GM23338 (cell line): ENCODE measurements at regions not wholly inside any gene's neighbourhood (a gene's known extent, or its start where the extent isn't known, plus 50 kb on each side); places are given as distances from the start of the nearest gene placed in this dataset.
A peak's percentile ranks its signal among the peaks of the same experiment; 100 is the strongest.

Source experiments
- ATAC-seq: fragments of 200-7000 bp; cut with Tn5 transposase; 3 replicates; pipeline ENCODE4 v1.9.1; 2020
- DNase-seq: peaks from one replicate; pipeline ENCODE4 v3.0.0-alpha.2; 2015; ENCODE audit warnings: low spot score
- H2AFZ ChIP-seq: fragments of 200-600 bp; sonication (generic); 2 replicates; pipeline ENCODE4 v1.8.0; 2016; ENCODE audit warnings: antibody characterized with exemption, mild to moderate bottlenecking, moderate library complexity
- H3F3A ChIP-seq: fragments of 200-600 bp; sonication (generic); replicated peaks from 2 replicates; pipeline ENCODE4 v1.8.0; 2017; ENCODE audit warnings: antibody characterized with exemption, mixed run types, low read depth
- H3K27ac ChIP-seq: fragments of 200-600 bp; sonication (generic); 2 replicates; pipeline ENCODE4 v1.6.1; 2016; ENCODE audit warnings: low read depth
- H3K27me3 ChIP-seq: fragments of 200-600 bp; sonication (generic); 2 replicates; pipeline ENCODE4 v1.8.0; 2016; ENCODE audit warnings: mild to moderate bottlenecking, mixed run types, moderate library complexity; ENCODE audit not compliant: insufficient read depth
- H3K36me3 ChIP-seq: fragments of 200-600 bp; sonication (generic); 2 replicates; pipeline ENCODE4 v1.8.0; 2016; ENCODE audit warnings: mild to moderate bottlenecking; ENCODE audit not compliant: insufficient read depth
- H3K4me1 ChIP-seq: fragments of 200-600 bp; sonication (generic); 2 replicates; pipeline ENCODE4 v1.8.0; 2016; ENCODE audit warnings: mild to moderate bottlenecking, moderate library complexity; ENCODE audit not compliant: insufficient read depth
- H3K4me2 ChIP-seq: fragments of 200-600 bp; sonication (generic); 2 replicates; pipeline ENCODE4 v1.7.1; 2017; ENCODE audit warnings: mixed run types
- H3K4me3 ChIP-seq: fragments of 200-600 bp; sonication (generic); 2 replicates; pipeline ENCODE4 v1.6.1; 2016; ENCODE audit warnings: mixed run types
- H3K79me2 ChIP-seq: fragments of 200-600 bp; sonication (generic); replicated peaks from 2 replicates; pipeline ENCODE4 v1.8.0; 2017; ENCODE audit warnings: mild to moderate bottlenecking; ENCODE audit not compliant: insufficient read depth
- H3K9me2 ChIP-seq: fragments of 200-600 bp; sonication (generic); 2 replicates; pipeline ENCODE4 v1.8.0; 2017; ENCODE audit not compliant: insufficient read depth
- H4K20me1 ChIP-seq: fragments of 200-600 bp; sonication (generic); replicated peaks from 2 replicates; pipeline ENCODE4 v1.8.0; 2017; ENCODE audit warnings: mild to moderate bottlenecking; ENCODE audit not compliant: insufficient read depth
- H3K27ac Mint-ChIP-seq: 2 replicates; pipeline ENCODE4 v1.8.0; 2020; ENCODE audit warnings: inconsistent platforms, mild to moderate bottlenecking, moderate library complexity, mixed read lengths
- H3K27me3 Mint-ChIP-seq: 3 replicates; pipeline ENCODE4 v1.8.0; 2022; ENCODE audit warnings: low read depth, mild to moderate bottlenecking, moderate library complexity, mixed read lengths, inconsistent platforms; ENCODE audit not compliant: insufficient read depth, poor library complexity
- H3K36me3 Mint-ChIP-seq: 3 replicates; pipeline ENCODE4 v1.8.0; 2021; ENCODE audit warnings: low read depth, mild to moderate bottlenecking, inconsistent platforms, moderate library complexity, mixed read lengths
- H3K4me1 Mint-ChIP-seq: 3 replicates; pipeline ENCODE4 v1.8.0; 2020; ENCODE audit warnings: mild to moderate bottlenecking, inconsistent platforms, mixed read lengths
- H3K4me3 Mint-ChIP-seq: 3 replicates; pipeline ENCODE4 v1.8.0; 2021; ENCODE audit warnings: moderate library complexity, mild to moderate bottlenecking, inconsistent platforms, mixed read lengths
- H3K9me3 Mint-ChIP-seq: 3 replicates; pipeline ENCODE4 v1.8.0; 2020; ENCODE audit warnings: moderate library complexity, mild to moderate bottlenecking, inconsistent platforms, mixed read lengths
- CREB1 ChIP-seq: fragments of 250-450 bp; sonication (Bioruptor Pico); IDR thresholded peaks from 2 replicates; pipeline ENCODE4 v1.5.0; 2020; ENCODE audit warnings: low read depth, mild to moderate bottlenecking, moderate library complexity
- CTCF ChIP-seq, 2 experiments: fragments of 200-600 bp in 1 of 2; sonication (generic) in 1 of 2; conservative IDR thresholded peaks; 2 replicates each; pipeline versions ENCODE4 v1.5.1 to v1.6.1; 2016 to 2017; ENCODE audit warnings: antibody characterized with exemption in 2 of 2, low read depth in 2 of 2, mild to moderate bottlenecking in 2 of 2, moderate library complexity in 1 of 2
- ETS1 ChIP-seq: IDR thresholded peaks from 2 replicates; pipeline ENCODE4 v1.6.1; 2016; ENCODE audit warnings: antibody characterized with exemption
- EZH2 ChIP-seq: fragments of 200-600 bp; sonication (generic); IDR thresholded peaks from one replicate; pipeline ENCODE4 v1.8.0; 2017; ENCODE audit warnings: antibody characterized with exemption, mild to moderate bottlenecking, low read depth; ENCODE audit not compliant: unreplicated experiment
- EZH2phosphoT487 ChIP-seq: fragments of 200-600 bp; sonication (generic); IDR thresholded peaks from one replicate; pipeline ENCODE4 v1.8.1; 2018; ENCODE audit warnings: antibody characterized with exemption; ENCODE audit not compliant: unreplicated experiment
- JUNB ChIP-seq: IDR thresholded peaks from one replicate; pipeline ENCODE4 v1.6.1; 2016; ENCODE audit warnings: antibody characterized with exemption; ENCODE audit not compliant: unreplicated experiment
- NANOG ChIP-seq: IDR thresholded peaks from 2 replicates; pipeline ENCODE4 v1.6.1; 2016; ENCODE audit warnings: antibody characterized with exemption, borderline replicate concordance
- POLR2AphosphoS5 ChIP-seq: IDR thresholded peaks from 2 replicates; pipeline ENCODE4 v1.6.1; 2016; ENCODE audit warnings: antibody characterized with exemption, low read depth
- REST ChIP-seq: IDR thresholded peaks from one replicate; pipeline ENCODE4 v1.6.1; 2018; ENCODE audit warnings: antibody characterized with exemption; ENCODE audit not compliant: unreplicated experiment
- STAT1 ChIP-seq: IDR thresholded peaks from one replicate; pipeline ENCODE4 v1.6.1; 2016; ENCODE audit warnings: antibody characterized with exemption; ENCODE audit not compliant: unreplicated experiment
- ZNF114 ChIP-seq: fragments of 250-450 bp; sonication (Bioruptor Pico); IDR thresholded peaks from 2 replicates; pipeline ENCODE4 v1.5.0; 2020; ENCODE audit warnings: mild to moderate bottlenecking, moderate library complexity
- ZNF331 ChIP-seq: fragments of 250-450 bp; sonication (Bioruptor Pico); IDR thresholded peaks from 2 replicates; pipeline ENCODE4 v1.5.0; 2020; ENCODE audit warnings: low read depth, mild to moderate bottlenecking, moderate library complexity

GRCh38 chr2:9724565-9724964 is 93.8 kb upstream of the YWHAQ start (continued):
- TF ChIP-seq REST, result no peak
- no peak for TF ChIP-seq CTCF (conservative IDR thresholded peaks at IDR 0.05; ENCODE audit: low read depth in 2 of 2)
- TF ChIP-seq ZNF331 (CRISPR knock-in tag), result no peak
- TF ChIP-seq JUNB, result no peak
- no peak for TF ChIP-seq EZH2phosphoT487
- TF ChIP-seq ETS1, result no peak
- no peak for TF ChIP-seq ZNF114 (CRISPR knock-in tag)

- DNase-seq (no peak), ATAC-seq (no peak)
- Histone ChIP-seq H3K27me3 (no peaks in the 10 kb centered on the region), H2AFZ (peak overlapping the region; percentile 32; the same call in 1 of the 2 replicates), H4K20me1 (no peaks in the 10 kb centered on the region), H3K79me2 (no peaks in the 10 kb centered on the region), H3K27ac (no peak overlapping the region), H3K36me3 (no peaks in the 10 kb centered on the region), H3K4me1 (no peaks in the 10 kb centered on the region), H3K4me2 (no peak overlapping the region), H3K4me3 (no peak overlapping the region), H3F3A (no peaks in the 10 kb centered on the region), H3K9me2 (no peaks in the 10 kb centered on the region)
- H3K4me3 Mint-ChIP-seq, result no peak overlapping the region
- no peaks in the 10 kb centered on the region for H3K9me3 Mint-ChIP-seq
- peaks cover 7% of the 10 kb centered on the region; the same call in 2 of the 3 replicates for H3K4me1 Mint-ChIP-seq
- H3K27me3 Mint-ChIP-seq, result no peaks in the 10 kb centered on the region
- H3K36me3 Mint-ChIP-seq, result no peaks in the 10 kb centered on the region
- 0 out of 2 replicates have a peak overlapping the region, but pooled peaks have one; percentile 33 for H3K27ac Mint-ChIP-seq
- no peak for TF ChIP-seq EZH2phosphoT487
- TF ChIP-seq STAT1, result no peak
- TF ChIP-seq CREB1, result no peak
- no peak for TF ChIP-seq ETS1
- no peak for TF ChIP-seq EZH2
- TF ChIP-seq ZNF331 (CRISPR knock-in tag), result no peak
- no peak for TF ChIP-seq POLR2AphosphoS5
- TF ChIP-seq NANOG, result no peak
- no peak for TF ChIP-seq ZNF114 (CRISPR knock-in tag)
These were observed 94.3 kb upstream of the YWHAQ start for GRCh38 chr2:9725106-9725505.
